Vagina (tissue), 2 donors: ENCODE measurements at regions not wholly inside any gene's neighbourhood (a gene's known extent, or its start where the extent isn't known, plus 50 kb on each side); places are given as distances from the start of the nearest gene placed in this dataset.

ENCODE experiments used
- DNase-seq, 2 donors: peaks; one replicate each; pipeline ENCODE4 v3.0.0-alpha.2; 2017; ENCODE audit errors: extremely low spot score in 2 of 2
- H3K27ac ChIP-seq: fragments of 200-600 bp; sonication (generic); one replicate; pipeline ENCODE4 v1.5.1; 2019
- H3K27me3 ChIP-seq: fragments of 200-600 bp; sonication (generic); one replicate; pipeline ENCODE4 v1.5.1; 2019
- H3K36me3 ChIP-seq, 2 donors: fragments of 200-600 bp; sonication (generic); one replicate each; pipeline ENCODE4 v1.5.1; 2017 to 2019
- H3K4me1 ChIP-seq: fragments of 200-600 bp; sonication (generic); one replicate; pipeline ENCODE4 v1.5.1; 2019
- H3K4me3 ChIP-seq, 2 donors: fragments of 200-600 bp; sonication (generic); 1 replicate in 1 of 2; 2 replicates in 1 of 2; pipeline ENCODE4 v1.5.1; 2016 to 2019
- H3K9me3 ChIP-seq: fragments of 200-600 bp; sonication (generic); one replicate; pipeline ENCODE4 v1.5.1; 2019
- CTCF ChIP-seq, 3 experiments: fragments of 450-650 bp in 2 of 3; fragments of 200-600 bp in 1 of 3; sonication (generic) in 1 of 3; IDR thresholded peaks; one replicate each; pipeline ENCODE4 v1.5.1; 2017 to 2019; ENCODE audit warnings: antibody characterized with exemption in 3 of 3, mild to moderate bottlenecking in 2 of 3, moderate library complexity in 2 of 3
- POLR2A ChIP-seq, 2 donors: fragments of 450-650 bp; IDR thresholded peaks; one replicate each; pipeline ENCODE4 v1.6.1; 2017; ENCODE audit warnings: antibody characterized with exemption in 2 of 2, mild to moderate bottlenecking in 2 of 2, moderate library complexity in 2 of 2
- POLR2AphosphoS5 ChIP-seq, 2 donors: sonication (generic); formaldehyde crosslinking; IDR thresholded peaks; one replicate each; pipeline ENCODE4 v1.9.0; 2017; ENCODE audit warnings: antibody characterized with exemption in 2 of 2, mild to moderate bottlenecking in 2 of 2, low read depth in 1 of 2; ENCODE audit not compliant: insufficient read depth in 1 of 2
- intact Hi-C: fragments of 100-400 bp; cut with DNase I; formaldehyde crosslinking; loops from one replicate; pipeline ENCODE4 v1.15.1; 2023

GRCh38 chr2:53230691-53231090 is 536.9 kb upstream of the CHAC2 start:
- Histone ChIP-seq H3K27me3 (no peaks in the 10 kb centered on the region), H3K9me3 (no peaks in the 10 kb centered on the region), H3K36me3 (no peaks in the 10 kb centered on the region), H3K27ac (no peak overlapping the region), H3K4me3 (no peak overlapping the region), H3K4me1 (no peaks in the 10 kb centered on the region)
- DNase-seq: no peak
- intact Hi-C loops: no loop called here
- TF ChIP-seq CTCF (IDR thresholded peaks at IDR 0.05) (no peak), POLR2A (IDR thresholded peaks at IDR 0.05) (no peak), POLR2AphosphoS5 (IDR thresholded peaks at IDR 0.05; ENCODE audit: insufficient read depth in 1 of 2, low read depth in 1 of 2) (no peak)

GRCh38 chr2:53227535-53227934 is 540.1 kb upstream of the CHAC2 start:
- no peaks in the 10 kb centered on the region for H3K27me3 ChIP-seq
- H3K9me3 ChIP-seq: no peaks in the 10 kb centered on the region
- H3K36me3 ChIP-seq: no peaks in the 10 kb centered on the region
- no peak overlapping the region for H3K4me3 ChIP-seq
- no peak overlapping the region for H3K27ac ChIP-seq
- TF ChIP-seq POLR2A (IDR thresholded peaks at IDR 0.05) (no peak), CTCF (IDR thresholded peaks at IDR 0.05) (no peak), POLR2AphosphoS5 (IDR thresholded peaks at IDR 0.05; ENCODE audit: insufficient read depth in 1 of 2, low read depth in 1 of 2) (no peak)
- no peaks in the 10 kb centered on the region for H3K4me1 ChIP-seq
- DNase-seq: no peak
- intact Hi-C loops: no loop called here

GRCh38 chr2:53220969-53221368 is 546.6 kb upstream of the CHAC2 start:
- Histone ChIP-seq H3K27me3 (no peaks in the 10 kb centered on the region), H3K4me1 (no peaks in the 10 kb centered on the region), H3K9me3 (no peaks in the 10 kb centered on the region), H3K27ac (no peak overlapping the region), H3K4me3 (no peak overlapping the region), H3K36me3 (no peaks in the 10 kb centered on the region)
- TF ChIP-seq CTCF (IDR thresholded peaks at IDR 0.05) (no peak), POLR2A (IDR thresholded peaks at IDR 0.05) (no peak), POLR2AphosphoS5 (IDR thresholded peaks at IDR 0.05; ENCODE audit: insufficient read depth in 1 of 2, low read depth in 1 of 2) (no peak)
- intact Hi-C loops: no loop called here
- DNase-seq: no peak

- Histone ChIP-seq H3K9me3 (no peaks in the 10 kb centered on the region), H3K36me3 (no peaks in the 10 kb centered on the region), H3K4me3 (no peak overlapping the region), H3K27ac (no peak overlapping the region), H3K4me1 (no peaks in the 10 kb centered on the region), H3K27me3 (no peaks in the 10 kb centered on the region)
- intact Hi-C loops: no loop called here
- no peak for TF ChIP-seq POLR2AphosphoS5 (IDR thresholded peaks at IDR 0.05; ENCODE audit: insufficient read depth in 1 of 2, low read depth in 1 of 2)
- no peak for TF ChIP-seq POLR2A (IDR thresholded peaks at IDR 0.05)
- no peak for TF ChIP-seq CTCF (IDR thresholded peaks at IDR 0.05)
- DNase-seq: no peak
Observed at GRCh38 chr2:53217250-53217649, 550.4 kb upstream of the CHAC2 start.

- Histone ChIP-seq H3K27ac (no peak overlapping the region), H3K4me1 (no peaks in the 10 kb centered on the region), H3K4me3 (no peak overlapping the region), H3K36me3 (no peaks in the 10 kb centered on the region), H3K27me3 (no peaks in the 10 kb centered on the region), H3K9me3 (no peaks in the 10 kb centered on the region)
- TF ChIP-seq POLR2AphosphoS5 (IDR thresholded peaks at IDR 0.05; ENCODE audit: insufficient read depth in 1 of 2, low read depth in 1 of 2) (no peak), POLR2A (IDR thresholded peaks at IDR 0.05) (no peak), CTCF (IDR thresholded peaks at IDR 0.05) (no peak)
- no peak for DNase-seq
- intact Hi-C loops: no loop called here
Observed at GRCh38 chr2:53216805-53217204, 550.8 kb upstream of the CHAC2 start.
